H1 (cell line): ENCODE measurements at regions not wholly inside any gene's neighbourhood (a gene's known extent, or its start where the extent isn't known, plus 50 kb on each side); places are given as distances from the start of the nearest gene placed in this dataset.

Experiments used
- EZH2 ChIP-seq: fragments of 200-600 bp; sonication (generic); IDR thresholded peaks from 2 replicates; pipeline ENCODE4 v1.7.1; 2012; ENCODE audit warnings: low read depth, mild to moderate bottlenecking, moderate library complexity, low read length, inconsistent platforms; ENCODE audit not compliant: severe bottlenecking
- KDM4A ChIP-seq: IDR thresholded peaks from one replicate; pipeline ENCODE4 v1.7.1; 2012; ENCODE audit warnings: low read depth, mild to moderate bottlenecking, moderate library complexity, low read length, inconsistent platforms; ENCODE audit not compliant: severe bottlenecking
- PHF8 ChIP-seq: fragments of 200-600 bp; sonication (generic); conservative IDR thresholded peaks from 2 replicates; pipeline ENCODE4 v1.7.1; 2012; ENCODE audit warnings: low read depth, mild to moderate bottlenecking, inconsistent platforms, low read length, moderate library complexity
- POU5F1 ChIP-seq: IDR thresholded peaks from 2 replicates; pipeline ENCODE4 v1.6.1; 2011; ENCODE audit warnings: low read depth, mild to moderate bottlenecking, low read length, moderate library complexity
- TF ChIP-seq, protein P1 (sequence below): IDR thresholded peaks from 2 replicates; pipeline ENCODE4 v1.6.1; 2012; ENCODE audit warnings: inconsistent platforms

DNA sequence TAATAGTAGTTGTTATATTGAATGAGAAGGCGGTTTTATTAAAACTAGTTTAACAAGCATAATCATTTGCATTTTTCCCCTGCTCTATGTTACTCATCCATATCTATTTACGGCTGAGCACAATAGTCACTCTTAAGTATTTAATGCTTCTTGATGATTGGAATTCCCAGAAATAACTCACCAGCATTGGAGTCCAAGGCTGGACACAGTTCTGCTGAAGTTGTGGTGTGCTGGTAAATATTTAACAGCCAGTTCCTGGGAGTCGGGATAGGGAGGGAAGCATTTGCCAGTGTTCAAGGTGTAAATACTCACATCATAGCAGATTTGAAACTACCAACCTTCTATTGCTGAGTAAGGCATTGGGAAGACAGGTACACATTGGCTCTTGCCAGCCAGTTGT lies 315.1 kb downstream of the MTX2 start (continued):
- TF ChIP-seq EZH2 (no peak), KDM4A (no peak), POU5F1 (no peak), PHF8 (no peak)
- TF ChIP-seq, protein P1, sequence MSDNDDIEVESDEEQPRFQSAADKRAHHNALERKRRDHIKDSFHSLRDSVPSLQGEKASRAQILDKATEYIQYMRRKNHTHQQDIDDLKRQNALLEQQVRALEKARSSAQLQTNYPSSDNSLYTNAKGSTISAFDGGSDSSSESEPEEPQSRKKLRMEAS = no peak
